ENCODE measurements at regions not wholly inside any gene's neighbourhood (a gene's known extent, or its start where the extent isn't known, plus 50 kb on each side); places are given as distances from the start of the nearest gene placed in this dataset.

DNA sequence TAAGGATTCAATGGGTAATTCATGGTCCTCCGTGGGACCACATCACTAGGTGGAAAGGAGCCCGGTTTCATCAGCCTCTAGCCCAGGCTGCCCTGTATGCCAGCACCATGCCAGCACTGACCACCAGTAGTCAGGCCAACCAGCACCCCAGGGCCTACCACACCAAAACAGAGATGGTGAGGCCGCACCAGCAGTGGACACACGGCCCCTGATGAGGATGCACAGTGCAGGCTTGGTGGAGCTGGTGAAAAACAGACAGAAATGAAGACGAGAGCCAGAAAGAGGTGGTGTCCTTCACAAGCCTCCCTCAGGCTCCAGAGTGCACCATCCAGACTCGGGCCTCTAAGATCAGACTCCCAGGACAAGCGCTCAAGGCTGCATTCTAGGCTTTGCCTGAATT is 128.2 kb downstream of the MED10 start:
- no peaks in the 10 kb centered on the region; the same call in 1 of the 2 replicates for H3K27me3 ChIP-seq (ENCODE audit: insufficient read depth, low read length)
- no peak overlapping the region for H3K27ac ChIP-seq (ENCODE audit: low read depth, low read length, poor library complexity, severe bottlenecking)
- no peak overlapping the region for H2AFZ ChIP-seq (ENCODE audit: low read length)
- H4K20me1 ChIP-seq (ENCODE audit: insufficient read depth, low read length) = no peaks in the 10 kb centered on the region
- H3K79me2 ChIP-seq (ENCODE audit: insufficient read depth, low read length) = no peaks in the 10 kb centered on the region
- H3K4me3 ChIP-seq (ENCODE audit: low read depth, low read length, poor library complexity, severe bottlenecking) = no peak overlapping the region
- H3K4me2 ChIP-seq (ENCODE audit: low read length) = no peak overlapping the region
- H3K9ac ChIP-seq (ENCODE audit: low read length) = no peak overlapping the region
- no peaks in the 10 kb centered on the region for H3K9me3 ChIP-seq (ENCODE audit: low read length)
- H3K4me1 ChIP-seq (ENCODE audit: insufficient read depth, low read length, severe bottlenecking) = no peaks in the 10 kb centered on the region
- no peaks in the 10 kb centered on the region for H3K9me2 ChIP-seq (ENCODE audit: low read depth, low read length)
- H3F3A ChIP-seq (ENCODE audit: insufficient read depth, low read length) = no peaks in the 10 kb centered on the region
- H3K36me3 ChIP-seq (ENCODE audit: insufficient read depth, low read length) = no peaks in the 10 kb centered on the region
- TF ChIP-seq EZH2 (IDR thresholded peaks at IDR 0.05; ENCODE audit: borderline replicate concordance, low read length) = no peak
- TF ChIP-seq, protein P1, sequence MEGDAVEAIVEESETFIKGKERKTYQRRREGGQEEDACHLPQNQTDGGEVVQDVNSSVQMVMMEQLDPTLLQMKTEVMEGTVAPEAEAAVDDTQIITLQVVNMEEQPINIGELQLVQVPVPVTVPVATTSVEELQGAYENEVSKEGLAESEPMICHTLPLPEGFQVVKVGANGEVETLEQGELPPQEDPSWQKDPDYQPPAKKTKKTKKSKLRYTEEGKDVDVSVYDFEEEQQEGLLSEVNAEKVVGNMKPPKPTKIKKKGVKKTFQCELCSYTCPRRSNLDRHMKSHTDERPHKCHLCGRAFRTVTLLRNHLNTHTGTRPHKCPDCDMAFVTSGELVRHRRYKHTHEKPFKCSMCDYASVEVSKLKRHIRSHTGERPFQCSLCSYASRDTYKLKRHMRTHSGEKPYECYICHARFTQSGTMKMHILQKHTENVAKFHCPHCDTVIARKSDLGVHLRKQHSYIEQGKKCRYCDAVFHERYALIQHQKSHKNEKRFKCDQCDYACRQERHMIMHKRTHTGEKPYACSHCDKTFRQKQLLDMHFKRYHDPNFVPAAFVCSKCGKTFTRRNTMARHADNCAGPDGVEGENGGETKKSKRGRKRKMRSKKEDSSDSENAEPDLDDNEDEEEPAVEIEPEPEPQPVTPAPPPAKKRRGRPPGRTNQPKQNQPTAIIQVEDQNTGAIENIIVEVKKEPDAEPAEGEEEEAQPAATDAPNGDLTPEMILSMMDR (IDR thresholded peaks at IDR 0.05; ENCODE audit: low read length) = no peak

DNA sequence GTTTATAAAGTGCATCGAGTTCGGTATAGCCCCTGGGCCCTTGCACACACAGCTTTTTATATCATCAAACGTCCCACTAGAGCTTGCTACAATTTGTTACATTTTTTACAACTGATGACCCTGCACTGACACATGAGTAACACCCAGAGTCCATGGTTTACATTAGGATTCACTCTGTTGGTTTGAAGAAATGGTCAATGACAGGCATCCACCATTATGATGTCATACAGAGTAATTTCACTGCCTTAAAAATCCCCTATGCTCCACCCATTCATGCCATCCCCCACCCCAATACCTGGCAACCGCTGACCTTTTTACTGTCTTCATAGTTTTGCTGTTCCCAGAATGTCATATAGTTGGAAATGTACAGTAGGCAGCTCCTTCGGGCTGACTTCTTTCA is 130.2 kb downstream of the MED10 start:
- no peaks in the 10 kb centered on the region for H3K27me3 ChIP-seq (ENCODE audit: insufficient read depth, low read length)
- H3K27ac ChIP-seq (ENCODE audit: low read depth, low read length, poor library complexity, severe bottlenecking) = no peak overlapping the region
- no peak for TF ChIP-seq EZH2 (IDR thresholded peaks at IDR 0.05; ENCODE audit: borderline replicate concordance, low read length)
- TF ChIP-seq, protein P1 (IDR thresholded peaks at IDR 0.05; ENCODE audit: low read length) = no peak
- H3K79me2 ChIP-seq (ENCODE audit: insufficient read depth, low read length) = no peaks in the 10 kb centered on the region
- H3K36me3 ChIP-seq (ENCODE audit: insufficient read depth, low read length) = no peaks in the 10 kb centered on the region
- no peaks in the 10 kb centered on the region for H3K9me3 ChIP-seq (ENCODE audit: low read length)
- no peak overlapping the region for H3K4me3 ChIP-seq (ENCODE audit: low read depth, low read length, poor library complexity, severe bottlenecking)
- no peaks in the 10 kb centered on the region for H3K9me2 ChIP-seq (ENCODE audit: low read depth, low read length)
- H2AFZ ChIP-seq (ENCODE audit: low read length) = no peak overlapping the region
- no peaks in the 10 kb centered on the region for H4K20me1 ChIP-seq (ENCODE audit: insufficient read depth, low read length)
- H3F3A ChIP-seq (ENCODE audit: insufficient read depth, low read length) = no peaks in the 10 kb centered on the region
- no peak overlapping the region for H3K4me2 ChIP-seq (ENCODE audit: low read length)
- no peak overlapping the region for H3K9ac ChIP-seq (ENCODE audit: low read length)
- no peaks in the 10 kb centered on the region for H3K4me1 ChIP-seq (ENCODE audit: insufficient read depth, low read length, severe bottlenecking)

DNA sequence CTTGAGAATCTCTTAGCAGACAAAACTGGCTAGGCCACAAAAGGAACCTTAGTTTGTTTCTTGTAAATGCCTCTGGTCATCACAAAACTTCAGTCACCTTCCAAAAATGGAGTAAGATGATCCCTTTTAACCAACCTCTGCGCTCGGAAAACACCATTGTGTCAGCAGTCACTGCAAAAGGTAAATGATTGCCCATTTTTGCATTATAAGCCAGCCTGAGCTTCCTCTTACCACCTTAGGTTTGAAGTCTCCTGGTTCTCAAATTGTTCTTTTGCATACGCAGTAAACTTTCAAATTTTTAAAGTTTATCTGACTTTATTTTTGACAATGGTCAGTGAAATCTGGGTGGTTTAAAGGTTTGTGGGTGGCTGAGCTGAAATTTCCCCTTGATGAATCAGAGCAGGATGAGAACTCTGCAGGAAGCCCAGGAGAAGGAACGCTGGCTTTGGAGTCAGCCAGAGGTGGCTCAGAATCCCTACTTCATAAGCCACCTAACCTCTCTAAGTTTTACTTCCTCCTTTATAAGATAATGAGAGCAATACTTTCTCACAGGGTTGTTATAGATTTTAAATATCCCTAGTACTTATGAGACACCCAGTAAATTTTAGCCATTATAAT is 131.4 kb downstream of the MED10 start:
- Histone ChIP-seq H3K9ac (ENCODE audit: low read length) (no peak overlapping the region), H3K4me3 (ENCODE audit: low read depth, low read length, poor library complexity, severe bottlenecking) (no peak overlapping the region), H3K27ac (ENCODE audit: low read depth, low read length, poor library complexity, severe bottlenecking) (no peak overlapping the region), H3K9me3 (ENCODE audit: low read length) (no peaks in the 10 kb centered on the region), H3F3A (ENCODE audit: insufficient read depth, low read length) (no peaks in the 10 kb centered on the region), H3K36me3 (ENCODE audit: insufficient read depth, low read length) (no peaks in the 10 kb centered on the region), H3K4me1 (ENCODE audit: insufficient read depth, low read length, severe bottlenecking) (no peaks in the 10 kb centered on the region), H2AFZ (ENCODE audit: low read length) (no peak overlapping the region), H4K20me1 (ENCODE audit: insufficient read depth, low read length) (no peaks in the 10 kb centered on the region), H3K9me2 (ENCODE audit: low read depth, low read length) (no peaks in the 10 kb centered on the region), H3K27me3 (ENCODE audit: insufficient read depth, low read length) (no peaks in the 10 kb centered on the region; the same call in 1 of the 2 replicates), H3K79me2 (ENCODE audit: insufficient read depth, low read length) (no peaks in the 10 kb centered on the region), H3K4me2 (ENCODE audit: low read length) (no peak overlapping the region)
- TF ChIP-seq EZH2 (IDR thresholded peaks at IDR 0.05; ENCODE audit: borderline replicate concordance, low read length) = no peak
- TF ChIP-seq, protein P1 (IDR thresholded peaks at IDR 0.05; ENCODE audit: low read length) = no peak
